GM21447 (cell line): ENCODE measurements at regions not wholly inside any gene's neighbourhood (a gene's known extent, or its start where the extent isn't known, plus 50 kb on each side); places are given as distances from the start of the nearest gene placed in this dataset.

Experiments used
- ATAC-seq: cut with Tn5 transposase; IDR thresholded peaks from one replicate; pipeline ENCODE4 v1.9.1; 2021; ENCODE audit not compliant: unreplicated experiment

GRCh38 chr10:129391464-129391863 lies 75.6 kb upstream of the MGMT start:
- ATAC-seq = no peak

DNA sequence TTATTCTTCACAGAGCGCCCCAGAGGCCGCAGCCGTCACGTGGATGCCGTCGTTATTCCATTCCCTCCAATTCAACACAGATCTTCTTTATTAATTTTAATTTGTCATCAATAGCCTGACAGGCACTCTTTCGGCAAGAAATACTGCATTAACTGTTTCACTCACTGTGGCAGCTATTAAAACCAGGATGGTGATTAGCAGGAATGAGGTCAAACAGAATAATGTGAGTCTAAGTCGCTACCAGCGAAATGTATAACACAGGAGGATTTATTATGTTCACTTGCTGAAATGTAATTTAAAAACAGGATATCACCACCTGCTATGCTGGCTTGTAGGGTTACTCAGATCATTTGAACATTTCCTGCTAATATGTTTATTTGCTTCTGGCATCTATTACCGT lies 74.2 kb upstream of the MGMT start:
- ATAC-seq = no peak

GRCh38 chr10:129393812-129394211 lies 73.2 kb upstream of the MGMT start:
- ATAC-seq = no peak

GRCh38 chr10:129394518-129395328 lies 72.3 kb upstream of the MGMT start:
- ATAC-seq = no peak

DNA sequence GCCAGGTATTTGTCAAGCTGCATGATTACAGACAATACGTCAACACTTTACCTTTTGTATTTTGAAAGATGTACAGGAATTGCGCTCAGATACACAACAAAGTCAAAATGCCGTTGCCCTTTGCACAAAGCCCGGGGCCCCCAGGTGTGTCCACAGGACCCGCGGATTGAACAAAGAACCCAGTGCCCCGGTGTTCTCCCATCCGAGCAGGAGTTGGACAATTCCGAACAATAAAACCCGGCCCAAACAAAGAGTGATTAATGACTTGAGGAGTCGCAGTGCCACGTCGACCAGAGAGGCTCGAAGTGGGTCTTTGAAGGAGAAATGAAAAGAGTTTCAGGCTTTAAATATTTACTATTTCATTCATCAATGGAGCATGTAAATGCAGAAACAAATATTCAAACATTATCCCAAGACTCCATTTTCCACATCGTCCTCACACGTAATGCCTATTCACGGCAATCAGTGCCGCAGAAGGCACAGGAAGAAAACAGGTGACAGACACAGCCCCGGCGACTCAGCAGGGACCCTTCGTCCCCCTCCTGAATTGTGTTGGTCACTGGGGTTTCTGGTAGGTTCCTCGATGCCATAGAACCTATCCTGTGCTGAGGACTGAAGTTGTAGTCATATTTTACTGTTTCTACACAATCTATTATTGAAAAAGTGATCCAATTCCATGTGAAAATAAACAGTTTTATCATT lies 70.9 kb upstream of the MGMT start:
- ATAC-seq = no peak

DNA sequence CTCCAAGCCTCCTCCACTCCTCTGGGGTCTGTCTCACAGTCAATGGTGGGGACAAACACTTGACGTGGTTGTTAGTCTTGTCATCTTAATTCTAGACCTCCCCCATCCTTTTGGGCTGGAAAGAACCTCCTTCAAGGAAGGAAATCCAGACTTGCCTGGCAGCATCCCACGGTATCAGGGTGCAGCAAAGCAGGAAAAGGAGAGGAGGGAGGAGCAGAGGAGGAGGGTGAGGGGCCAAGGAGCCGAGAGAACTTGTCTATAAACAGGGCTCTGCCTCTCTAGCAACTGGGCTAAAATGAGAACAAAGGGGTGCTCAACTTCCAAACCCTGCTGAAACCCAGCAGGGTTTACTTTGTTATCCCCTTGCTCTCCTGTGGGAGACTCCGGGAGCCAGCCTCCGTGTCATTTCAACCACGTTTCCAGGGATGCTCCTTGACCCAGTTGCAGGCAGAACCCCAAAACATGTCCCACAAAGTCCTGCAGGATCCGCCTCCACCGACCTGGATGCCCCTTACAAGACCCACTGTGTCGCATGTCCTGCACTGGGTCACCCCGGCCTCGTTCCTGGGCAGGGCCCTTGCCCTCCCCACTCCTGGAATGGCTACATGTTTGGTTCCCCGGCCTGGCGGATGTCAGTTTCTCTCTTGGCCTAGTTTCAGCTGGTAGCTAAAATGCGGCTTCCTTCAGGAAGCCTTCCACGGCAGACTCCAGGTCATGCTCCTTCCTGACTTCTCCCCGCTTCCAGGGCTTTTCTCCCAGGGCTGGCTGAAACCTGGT lies 69.7 kb upstream of the MGMT start:
- no peak for ATAC-seq

- ATAC-seq = no peak
Observed at GRCh38 chr10:129398711-129399141, 68.3 kb upstream of the MGMT start.

DNA sequence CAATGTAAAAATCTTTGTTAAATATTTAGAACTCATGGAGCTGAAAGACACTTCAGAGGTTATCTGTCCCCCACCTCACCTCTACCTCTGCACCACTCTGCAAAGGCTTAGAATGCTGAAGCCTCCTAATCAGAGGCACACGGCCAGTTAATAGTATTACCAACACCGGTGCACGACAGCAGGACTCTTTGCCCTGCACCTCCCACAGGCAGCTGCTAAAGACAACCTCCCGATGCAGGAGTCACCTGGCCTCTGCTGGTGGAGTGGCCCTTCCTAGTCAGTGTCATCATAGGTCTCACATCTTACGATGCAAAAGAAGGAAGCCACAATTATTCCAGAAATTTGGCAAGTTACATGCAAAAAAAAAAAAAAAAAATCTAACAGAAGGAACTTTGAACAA lies 66.6 kb upstream of the MGMT start:
- ATAC-seq = no peak

DNA sequence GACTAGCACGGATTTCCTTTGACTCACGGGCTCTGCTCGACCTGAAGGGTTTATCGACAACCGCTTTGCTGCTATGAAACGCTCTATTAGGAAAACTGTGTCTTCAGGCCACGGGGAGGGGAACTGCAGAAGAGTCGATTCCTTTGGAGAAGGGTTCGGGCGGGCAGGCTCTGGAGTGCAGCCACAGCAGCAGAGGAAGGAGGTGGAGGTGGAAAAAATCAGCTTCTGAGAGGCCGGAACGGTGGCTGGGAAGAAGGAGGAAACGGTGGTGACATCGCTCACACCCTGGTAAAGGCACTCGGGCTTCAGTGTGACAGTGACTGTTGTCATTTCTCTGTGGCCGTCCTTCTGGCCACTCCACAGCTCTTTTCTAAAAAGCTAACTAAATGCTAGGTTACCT lies 64.6 kb upstream of the MGMT start:
- ATAC-seq = no peak

- no peak for ATAC-seq
Observed at GRCh38 chr10:129404091-129404490, 63.0 kb upstream of the MGMT start.

DNA sequence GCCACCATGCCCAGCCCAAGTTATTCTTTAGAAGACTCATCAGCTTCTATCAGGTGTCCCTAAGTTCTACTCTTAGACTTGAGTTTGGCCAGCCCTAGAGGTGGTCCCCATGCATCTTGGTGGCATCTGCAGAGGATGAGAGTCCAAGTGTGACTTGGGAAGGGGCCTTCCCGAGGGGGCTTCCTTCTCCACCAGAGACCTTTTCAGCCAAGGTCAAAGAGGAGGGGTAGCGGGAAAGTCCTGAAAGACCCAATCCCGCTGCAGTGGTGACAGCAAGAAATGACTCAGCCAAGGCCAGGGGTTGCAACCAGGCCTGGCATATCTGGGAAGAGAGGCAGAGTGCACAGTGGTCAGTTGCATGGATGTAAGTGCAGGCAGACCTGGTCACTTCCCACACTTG lies 61.7 kb upstream of the MGMT start:
- no peak for ATAC-seq

DNA sequence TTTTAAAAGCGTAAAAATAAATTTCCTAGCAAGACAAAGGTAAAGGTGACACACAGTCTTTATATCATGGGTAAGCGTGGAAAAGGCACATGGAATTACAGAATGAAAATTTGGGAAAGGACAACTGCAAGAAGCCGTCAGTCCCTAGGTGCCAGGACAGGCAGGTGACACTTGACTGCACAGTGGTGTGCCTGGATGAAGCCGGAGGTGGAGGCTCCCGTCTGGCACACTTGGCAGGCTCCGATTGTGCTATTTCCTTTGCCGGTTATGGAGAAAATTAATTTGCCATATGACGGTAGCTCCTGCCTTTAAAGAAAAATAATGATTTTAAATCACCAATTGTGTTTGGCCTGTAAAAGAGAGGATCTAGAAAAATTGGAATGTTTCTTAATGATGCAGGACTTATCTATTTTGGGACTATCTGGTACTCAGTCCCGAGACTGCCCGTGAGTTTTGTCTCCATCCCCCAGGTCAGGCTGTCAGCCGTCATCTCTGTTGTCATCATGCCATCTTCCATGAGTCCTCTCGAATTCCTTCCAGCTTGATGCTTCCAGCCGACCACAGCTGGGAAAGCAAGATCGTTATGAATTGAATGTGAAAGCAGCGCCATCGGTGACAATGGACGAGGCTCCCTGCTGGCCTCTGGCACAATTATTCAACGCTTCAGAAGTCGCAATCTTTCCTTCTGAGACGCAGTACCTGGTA lies 56.2 kb upstream of the MGMT start:
- ATAC-seq = no peak

GRCh38 chr10:129411393-129411705 lies 55.7 kb upstream of the MGMT start:
- ATAC-seq = no peak

DNA sequence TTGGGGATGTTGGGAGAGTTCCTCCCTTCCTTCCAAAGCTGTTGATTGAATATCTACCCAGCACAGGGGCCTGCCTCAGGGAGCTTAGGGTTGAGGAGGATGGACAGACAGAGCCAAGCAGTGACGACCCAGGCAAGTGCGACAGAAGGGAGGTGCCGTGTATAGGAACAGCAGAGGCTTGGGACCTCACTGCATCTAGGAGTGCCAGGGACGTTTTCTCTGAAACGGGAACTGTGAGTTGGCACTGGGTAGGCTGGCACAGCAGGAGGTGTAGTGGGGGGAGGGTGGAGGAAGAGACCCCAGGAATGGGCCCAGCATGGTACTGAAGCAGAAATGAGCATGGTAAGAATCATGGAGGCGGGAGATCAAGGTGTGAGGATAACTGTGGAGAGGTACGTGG lies 55.3 kb upstream of the MGMT start:
- ATAC-seq = no peak

DNA sequence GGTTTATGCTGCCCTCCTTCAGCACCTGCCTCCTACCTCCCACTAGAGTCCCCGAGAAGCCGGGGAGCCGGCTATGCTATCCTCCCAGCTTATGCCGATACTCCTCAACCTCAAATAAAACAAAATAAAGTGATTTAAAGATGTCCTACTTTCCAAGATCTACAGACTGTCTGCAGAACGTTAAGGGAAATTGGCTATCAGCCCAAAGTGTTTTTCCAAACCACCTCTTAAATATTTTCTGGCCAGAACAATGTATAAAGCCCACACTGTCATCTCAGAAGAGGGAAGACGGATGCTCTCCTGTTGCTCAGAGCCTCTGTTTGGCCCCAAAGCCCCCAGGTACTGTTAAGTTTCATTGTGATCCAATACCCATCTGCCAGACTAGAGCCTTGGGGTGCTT lies 54.0 kb upstream of the MGMT start:
- ATAC-seq = no peak

DNA sequence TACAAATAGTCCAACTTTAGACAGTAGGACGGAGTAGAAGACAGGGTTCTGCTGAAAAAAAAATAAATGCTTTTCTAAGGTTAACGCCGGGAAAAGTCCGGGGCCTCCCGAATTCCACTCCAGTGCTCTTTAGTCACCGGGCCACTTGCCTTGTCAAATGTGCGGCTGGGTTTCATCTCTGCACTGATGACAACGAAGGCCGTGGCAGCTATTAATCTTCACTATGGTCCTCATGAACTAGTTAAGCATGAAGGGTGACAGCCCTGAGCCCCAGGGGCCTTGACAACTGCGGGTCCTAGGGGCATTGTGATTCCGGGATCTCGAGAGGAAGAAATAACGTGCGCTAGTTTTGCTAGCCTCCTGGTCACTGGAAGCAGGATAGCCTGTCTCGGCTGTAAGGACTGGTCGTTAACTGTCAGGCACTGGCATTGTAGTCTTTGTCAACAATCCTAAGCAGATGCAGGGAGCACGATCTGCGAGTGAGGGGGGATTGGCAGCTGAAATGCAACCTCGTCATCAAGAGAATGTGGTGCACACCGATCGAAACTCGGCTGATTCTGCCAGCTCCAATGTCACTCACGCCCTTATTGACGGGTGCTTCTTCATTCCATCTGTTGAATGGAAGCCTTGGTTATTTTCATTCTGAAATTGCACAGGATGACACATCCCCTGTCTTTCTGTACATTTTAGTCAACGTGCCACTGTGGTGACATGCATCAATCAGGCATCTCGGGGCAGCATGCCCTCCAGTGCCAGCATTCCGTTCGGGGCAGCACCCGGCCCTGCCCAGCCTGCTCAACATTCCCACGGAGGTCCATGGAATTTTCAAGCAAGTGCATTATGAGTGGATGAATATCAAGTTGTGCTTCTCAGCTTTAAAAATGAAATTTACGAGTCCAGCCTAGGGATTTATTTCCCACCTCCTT lies 51.6 kb upstream of the MGMT start:
- no peak for ATAC-seq

- ATAC-seq = no peak
Observed at GRCh38 chr10:129416155-129416554, 50.9 kb upstream of the MGMT start.

- no peak for ATAC-seq
Observed at GRCh38 chr10:129416956-129417765, 49.9 kb upstream of the MGMT start.
